OCI-LY7 (cell line): ENCODE measurements at regions not wholly inside any gene's neighbourhood (a gene's known extent, or its start where the extent isn't known, plus 50 kb on each side); places are given as distances from the start of the nearest gene placed in this dataset.

ENCODE experiments used
- CTCF ChIP-seq: fragments of 200-600 bp; sonication (generic); conservative IDR thresholded peaks from 2 replicates; pipeline ENCODE4 v1.5.1; 2014; ENCODE audit warnings: mild to moderate bottlenecking, antibody characterized with exemption, low read length, moderate library complexity, mixed read lengths
- EZH2phosphoT487 ChIP-seq: fragments of 200-600 bp; sonication (generic); IDR thresholded peaks from 2 replicates; pipeline ENCODE4 v1.6.1; 2018; ENCODE audit warnings: low read depth, borderline replicate concordance, mild to moderate bottlenecking, mixed run types, antibody characterized with exemption, low read length, moderate library complexity, mixed read lengths

- TF ChIP-seq CTCF (no peak), EZH2phosphoT487 (no peak)
Observed at GRCh38 chr10:33676606-33677339, 342.3 kb upstream of the NRP1 start.
